Endothelial cell of umbilical vein (primary cell): ENCODE measurements at regions not wholly inside any gene's neighbourhood (a gene's known extent, or its start where the extent isn't known, plus 50 kb on each side); places are given as distances from the start of the nearest gene placed in this dataset.

ENCODE experiments used
- BruUV-seq: library from RNA; stranded (reverse); fragments of 400-500 nt; replicated peaks from 2 replicates; lab custom pipeline; 2021; lab: Mats Ljungman, UMichigan
- CTCF ChIA-PET: fragments of 300-600, 350-600 bp; sonication (Branson Sonifier 250); formaldehyde crosslinking; loops from one replicate; lab custom pipeline; 2021; ENCODE audit warnings: antibody characterized with exemption, inconsistent platforms; lab: Charles Lee
- POLR2A ChIA-PET: fragments of 300-600, 350-600 bp; sonication (Branson Sonifier 250); formaldehyde crosslinking; loops from one replicate; lab custom pipeline; 2021; ENCODE audit warnings: antibody characterized with exemption, inconsistent platforms; lab: Charles Lee
- DNase-seq: peaks from one replicate; pipeline ENCODE4 v3.0.0-alpha.2; 2011; ENCODE audit warnings: low read depth, low spot score
- FAIRE-seq: peaks from 2 replicates; lab custom pipeline; 2011; peaks lifted over from hg19 to GRCh38; lab: Jason Lieb, UNC
- H2AFZ ChIP-seq: 2 replicates; pipeline ENCODE4 v1.6.0; 2012; ENCODE audit warnings: low read depth, low read length, control low read depth, inconsistent platforms
- H3K27ac ChIP-seq: 2 replicates; pipeline ENCODE4 v1.5.1; 2011; ENCODE audit warnings: low read depth, mild to moderate bottlenecking, control low read depth, low read length, moderate library complexity; ENCODE audit not compliant: insufficient read depth
- H3K27me3 ChIP-seq, 2 experiments: 2 replicates each; pipeline versions ENCODE4 v1.6.0 to v1.6.1; 2011; ENCODE audit warnings: low read length in 2 of 2, mixed read lengths in 1 of 2; ENCODE audit not compliant: control insufficient read depth in 2 of 2, insufficient read depth in 2 of 2
- H3K36me3 ChIP-seq, 2 experiments: 2 replicates in 1 of 2; 3 replicates in 1 of 2; pipeline ENCODE4 v1.5.1; 2011; ENCODE audit warnings: low read length in 2 of 2, mild to moderate bottlenecking in 1 of 2, moderate library complexity in 1 of 2; ENCODE audit not compliant: control insufficient read depth in 2 of 2, insufficient read depth in 2 of 2; ENCODE audit errors: extremely low read depth in 1 of 2
- H3K4me1 ChIP-seq: 3 replicates; pipeline ENCODE4 v1.5.1; 2011; ENCODE audit warnings: mild to moderate bottlenecking, low read length; ENCODE audit not compliant: control insufficient read depth, insufficient read depth; ENCODE audit errors: extremely low read depth
- H3K4me2 ChIP-seq: 2 replicates; pipeline ENCODE4 v1.6.1; 2011; ENCODE audit warnings: low read length, control low read depth, mixed read lengths; ENCODE audit not compliant: insufficient read depth
- H3K4me3 ChIP-seq, 3 experiments: fragments of 200-600 bp in 1 of 3; sonication (generic), shearing (Covaris generic) in 1 of 3; replicated peaks in 1 of 3; 2 replicates each; pipeline ENCODE4 v1.5.1; 2011 to 2016; ENCODE audit warnings: control low read depth in 3 of 3, low read length in 3 of 3, mild to moderate bottlenecking in 2 of 3, inconsistent platforms in 1 of 3, low read depth in 1 of 3, moderate library complexity in 1 of 3; ENCODE audit not compliant: insufficient read depth in 1 of 3
- H3K79me2 ChIP-seq: 2 replicates; pipeline ENCODE4 v1.6.0; 2012; ENCODE audit warnings: low read length, inconsistent platforms; ENCODE audit not compliant: control insufficient read depth, insufficient read depth
- H3K9ac ChIP-seq: replicated peaks from 2 replicates; pipeline ENCODE3; 2011; ENCODE audit warnings: low read length, control low read depth; ENCODE audit not compliant: insufficient read depth; ENCODE audit errors: extremely low read depth
- H3K9me1 ChIP-seq: replicated peaks from 3 replicates; pipeline ENCODE4 v1.6.0; 2011; ENCODE audit warnings: mild to moderate bottlenecking, low read length; ENCODE audit not compliant: control insufficient read depth, insufficient read depth; ENCODE audit errors: extremely low read depth
- H3K9me3 ChIP-seq: replicated peaks from 2 replicates; pipeline ENCODE4 v1.5.1; 2012; ENCODE audit warnings: low read length, inconsistent platforms; ENCODE audit not compliant: control insufficient read depth, insufficient read depth
- H4K20me1 ChIP-seq: replicated peaks from 2 replicates; pipeline ENCODE3; 2011; ENCODE audit warnings: mild to moderate bottlenecking, low read length; ENCODE audit not compliant: control insufficient read depth, insufficient read depth; ENCODE audit errors: extremely low read depth
- EZH2 ChIP-seq: IDR thresholded peaks from 2 replicates; pipeline ENCODE4 v1.6.1; 2012; ENCODE audit warnings: borderline replicate concordance, low read depth, mild to moderate bottlenecking, moderate library complexity, low read length, inconsistent platforms; ENCODE audit not compliant: severe bottlenecking
- FOS ChIP-seq: IDR thresholded peaks from 2 replicates; pipeline ENCODE4 v1.6.1; 2011; ENCODE audit warnings: mild to moderate bottlenecking, low read length, moderate library complexity, borderline replicate concordance; ENCODE audit not compliant: insufficient read depth
- GATA2 ChIP-seq: IDR thresholded peaks from 2 replicates; pipeline ENCODE4 v1.7.0; 2011; ENCODE audit warnings: low read depth, mild to moderate bottlenecking, moderate library complexity, mixed read lengths, low read length; ENCODE audit not compliant: insufficient read length, insufficient read depth
- JUN ChIP-seq: IDR thresholded peaks from 2 replicates; pipeline ENCODE4 v1.6.1; 2011; ENCODE audit warnings: borderline replicate concordance, low read depth; ENCODE audit not compliant: insufficient read length, insufficient read depth
- MYC ChIP-seq: IDR thresholded peaks from one replicate; pipeline ENCODE4 v1.6.1; 2011; ENCODE audit warnings: mild to moderate bottlenecking, low read depth, low read length
- POLR2A ChIP-seq: IDR thresholded peaks from 2 replicates; pipeline ENCODE4 v1.6.1; 2012; ENCODE audit warnings: low read depth, mild to moderate bottlenecking, control low read depth, low read length
- POLR2AphosphoS5 ChIP-seq: IDR thresholded peaks from 2 replicates; pipeline ENCODE4 v1.6.1; 2012; ENCODE audit warnings: low read depth, mild to moderate bottlenecking, control low read depth, low read length, moderate library complexity; ENCODE audit not compliant: insufficient read depth
- dilution Hi-C: fragments of 300-500 bp; cut with MboI; formaldehyde crosslinking; loops from one replicate; pipeline ENCODE4 v1.15.0; 2019; ENCODE audit warnings: low sequenced_read_pairs; ENCODE audit not compliant: extremely low pct_ligation_motif_present
- intact Hi-C: fragments of 100-400 bp; cut with micrococcal nuclease; formaldehyde crosslinking; loops from one replicate; pipeline ENCODE4 v1.10.0; 2022
- TF ChIP-seq, protein P1 (sequence below): IDR thresholded peaks from 2 replicates; pipeline ENCODE4 v1.6.1; 2011; ENCODE audit not compliant: insufficient read depth, insufficient read length
- TF ChIP-seq, protein P2 (sequence below), 2 donors: IDR thresholded peaks; 1 replicate in 1 of 2; 2 replicates in 1 of 2; pipeline ENCODE4 v1.5.1; 2011; ENCODE audit warnings: low read length in 2 of 2, mild to moderate bottlenecking in 2 of 2, moderate library complexity in 2 of 2, control low read depth in 1 of 2, inconsistent platforms in 1 of 2, low read depth in 1 of 2; ENCODE audit not compliant: insufficient read depth in 1 of 2; ENCODE audit errors: extremely low read depth in 1 of 2

DNA sequence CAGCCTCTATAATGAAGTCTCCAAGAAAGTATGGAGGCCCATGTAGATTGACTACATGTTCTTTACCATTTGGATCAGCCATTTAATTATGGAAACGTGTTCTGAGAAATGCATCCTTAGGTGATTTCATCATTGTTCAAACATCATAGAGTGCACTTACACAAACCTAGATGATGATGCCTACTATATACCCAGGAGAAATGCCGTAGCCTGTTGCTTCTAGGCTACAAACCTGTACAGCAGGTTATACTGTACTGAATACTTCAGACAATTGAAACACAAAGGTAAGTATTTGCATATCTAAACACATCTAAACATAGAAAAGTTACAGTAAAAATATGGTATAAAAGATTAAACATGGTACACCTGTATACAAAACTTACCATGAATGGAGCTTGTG lies 186.5 kb upstream of the FSTL5 start:
- H3K9ac ChIP-seq, result no peak overlapping the region
- ChIA-PET POLR2A (no interaction called here), CTCF (no interaction called here)
- no peak for FAIRE-seq
- H3K27ac ChIP-seq, result no peak overlapping the region
- no peaks in the 10 kb centered on the region for H3K79me2 ChIP-seq
- dilution Hi-C loops (no loop called here), intact Hi-C loops (no loop called here)
- H3K27me3 ChIP-seq, result no peaks in the 10 kb centered on the region
- H3K36me3 ChIP-seq, result no peaks in the 10 kb centered on the region
- no peaks in the 10 kb centered on the region for H3K9me1 ChIP-seq
- H4K20me1 ChIP-seq, result no peaks in the 10 kb centered on the region
- H2AFZ ChIP-seq, result no peak overlapping the region
- DNase-seq, result no peak
- TF ChIP-seq POLR2A (no peak), FOS (no peak), MYC (no peak), EZH2 (no peak), POLR2AphosphoS5 (no peak), GATA2 (no peak), JUN (no peak)
- TF ChIP-seq, protein P1, sequence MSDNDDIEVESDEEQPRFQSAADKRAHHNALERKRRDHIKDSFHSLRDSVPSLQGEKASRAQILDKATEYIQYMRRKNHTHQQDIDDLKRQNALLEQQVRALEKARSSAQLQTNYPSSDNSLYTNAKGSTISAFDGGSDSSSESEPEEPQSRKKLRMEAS, result no peak
- TF ChIP-seq, protein P2, sequence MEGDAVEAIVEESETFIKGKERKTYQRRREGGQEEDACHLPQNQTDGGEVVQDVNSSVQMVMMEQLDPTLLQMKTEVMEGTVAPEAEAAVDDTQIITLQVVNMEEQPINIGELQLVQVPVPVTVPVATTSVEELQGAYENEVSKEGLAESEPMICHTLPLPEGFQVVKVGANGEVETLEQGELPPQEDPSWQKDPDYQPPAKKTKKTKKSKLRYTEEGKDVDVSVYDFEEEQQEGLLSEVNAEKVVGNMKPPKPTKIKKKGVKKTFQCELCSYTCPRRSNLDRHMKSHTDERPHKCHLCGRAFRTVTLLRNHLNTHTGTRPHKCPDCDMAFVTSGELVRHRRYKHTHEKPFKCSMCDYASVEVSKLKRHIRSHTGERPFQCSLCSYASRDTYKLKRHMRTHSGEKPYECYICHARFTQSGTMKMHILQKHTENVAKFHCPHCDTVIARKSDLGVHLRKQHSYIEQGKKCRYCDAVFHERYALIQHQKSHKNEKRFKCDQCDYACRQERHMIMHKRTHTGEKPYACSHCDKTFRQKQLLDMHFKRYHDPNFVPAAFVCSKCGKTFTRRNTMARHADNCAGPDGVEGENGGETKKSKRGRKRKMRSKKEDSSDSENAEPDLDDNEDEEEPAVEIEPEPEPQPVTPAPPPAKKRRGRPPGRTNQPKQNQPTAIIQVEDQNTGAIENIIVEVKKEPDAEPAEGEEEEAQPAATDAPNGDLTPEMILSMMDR (IDR thresholded peaks at IDR 0.05; ENCODE audit: extremely low read depth in 1 of 2, insufficient read depth in 1 of 2, low read depth in 1 of 2, low read length in 2 of 2), result no peak
- no peaks in the 10 kb centered on the region for H3K4me1 ChIP-seq
- no peak overlapping the region for H3K4me3 ChIP-seq
- no TSS peak for BruUV-seq
- H3K4me2 ChIP-seq, result no peak overlapping the region
- H3K9me3 ChIP-seq, result no peaks in the 10 kb centered on the region
